SK-N-SH (cell line): ENCODE measurements at regions not wholly inside any gene's neighbourhood (a gene's known extent, or its start where the extent isn't known, plus 50 kb on each side); places are given as distances from the start of the nearest gene placed in this dataset.

Source experiments
- CTCF ChIA-PET: fragments of 300-600, 350-600 bp; formaldehyde crosslinking; extraction: SDS; loops from one replicate; lab custom pipeline; 2021; lab: Yijun Ruan, JAX
- POLR2A ChIA-PET: fragments of 350-600 bp; sonication (Branson Sonifier 250); formaldehyde crosslinking; extraction: SDS; loops from one replicate; lab custom pipeline; 2020; ENCODE audit warnings: antibody characterized with exemption, inconsistent platforms; lab: Yijun Ruan, JAX
- DNase-seq: peaks from one replicate; pipeline ENCODE4 v3.0.0; 2012
- H2AFZ ChIP-seq: fragments of 200-600 bp; sonication (generic); 2 replicates; pipeline ENCODE4 v1.8.1; 2016; ENCODE audit warnings: antibody characterized with exemption, mild to moderate bottlenecking, low read depth
- H3F3A ChIP-seq: fragments of 200-600 bp; sonication (generic); replicated peaks from 2 replicates; pipeline ENCODE3; 2016; ENCODE audit warnings: antibody characterized with exemption, mild to moderate bottlenecking; ENCODE audit not compliant: insufficient read depth
- H3K27ac ChIP-seq, 2 experiments: fragments of 200-500 bp in 1 of 2; fragments of 200-600 bp in 1 of 2; sonication (Bioruptor generic) in 1 of 2; sonication (generic), shearing (Covaris generic) in 1 of 2; 2 replicates each; pipeline versions ENCODE4 v1.5.1 to v1.6.1; 2014 to 2016; ENCODE audit warnings: low read depth in 2 of 2, inconsistent platforms in 1 of 2, low read length in 1 of 2, mild to moderate bottlenecking in 1 of 2, mixed read lengths in 1 of 2
- H3K27me3 ChIP-seq: fragments of 200-600 bp; sonication (generic), shearing (Covaris generic); 2 replicates; pipeline ENCODE4 v1.6.1; 2016; ENCODE audit warnings: mixed run types; ENCODE audit not compliant: insufficient read depth
- H3K36me3 ChIP-seq, 2 experiments: fragments of 200-500 bp in 1 of 2; fragments of 200-600 bp in 1 of 2; sonication (Bioruptor generic) in 1 of 2; sonication (generic) in 1 of 2; replicated peaks in 1 of 2; 2 replicates each; pipeline versions ENCODE3 to v1.5.1; 2014 to 2016; ENCODE audit warnings: low read length in 1 of 2, mild to moderate bottlenecking in 1 of 2; ENCODE audit not compliant: insufficient read depth in 2 of 2, control insufficient read depth in 1 of 2
- H3K4me1 ChIP-seq, 2 experiments: fragments of 200-500 bp in 1 of 2; fragments of 200-600 bp in 1 of 2; sonication (Bioruptor generic) in 1 of 2; sonication (generic), shearing (Covaris generic) in 1 of 2; 2 replicates each; pipeline versions ENCODE4 v1.5.1 to v1.6.1; 2014 to 2016; ENCODE audit warnings: low read depth in 1 of 2, low read length in 1 of 2, mixed run types in 1 of 2; ENCODE audit not compliant: insufficient read depth in 2 of 2, control insufficient read depth in 1 of 2
- H3K4me2 ChIP-seq: fragments of 200-600 bp; sonication (generic), shearing (Covaris generic); 2 replicates; pipeline ENCODE4 v1.6.1; 2017; ENCODE audit warnings: mixed run types
- H3K4me3 ChIP-seq, 2 experiments: fragments of 200-500 bp in 1 of 2; fragments of 200-600 bp in 1 of 2; sonication (Bioruptor generic) in 1 of 2; sonication (generic), shearing (Covaris generic) in 1 of 2; 2 replicates each; pipeline versions ENCODE4 v1.5.1 to v1.8.1; 2014 to 2016; ENCODE audit warnings: low read depth in 2 of 2, inconsistent platforms in 1 of 2, low read length in 1 of 2, mild to moderate bottlenecking in 1 of 2, mixed read lengths in 1 of 2, moderate library complexity in 1 of 2
- H3K79me2 ChIP-seq: fragments of 200-600 bp; sonication (generic); 2 replicates; pipeline ENCODE4 v1.8.1; 2017; ENCODE audit warnings: mild to moderate bottlenecking; ENCODE audit not compliant: insufficient read depth
- H3K9ac ChIP-seq: fragments of 200-600 bp; sonication (generic); 2 replicates; pipeline ENCODE4 v1.6.1; 2017; ENCODE audit warnings: mixed run types
- H3K9me2 ChIP-seq: fragments of 200-600 bp; sonication (generic); 2 replicates; pipeline ENCODE4 v1.6.1; 2017; ENCODE audit warnings: mixed run types
- H3K9me3 ChIP-seq: fragments of 200-600 bp; sonication (generic); 2 replicates; pipeline ENCODE4 v1.6.1; 2017; ENCODE audit warnings: mixed run types, mild to moderate bottlenecking, moderate library complexity
- H4K20me1 ChIP-seq: fragments of 200-600 bp; sonication (generic); 2 replicates; pipeline ENCODE4 v1.6.1; 2017; ENCODE audit warnings: mild to moderate bottlenecking, mixed run types; ENCODE audit not compliant: insufficient read depth
- CHD2 ChIP-seq: fragments of 150-350 bp; IDR thresholded peaks from 2 replicates; pipeline ENCODE4 v1.6.1; 2018; ENCODE audit warnings: low read length; ENCODE audit not compliant: partially characterized antibody
- EZH2phosphoT487 ChIP-seq: fragments of 200-600 bp; sonication (generic); IDR thresholded peaks from 2 replicates; pipeline ENCODE4 v1.6.1; 2017; ENCODE audit warnings: low read depth, mixed run types, mild to moderate bottlenecking, antibody characterized with exemption, moderate library complexity, borderline replicate concordance
- GATA2 ChIP-seq: sonication (generic); formaldehyde crosslinking; IDR thresholded peaks from 2 replicates; pipeline ENCODE4 v1.5.0; 2020; ENCODE audit warnings: mild to moderate bottlenecking, missing genetic modification reagents
- IRF3 ChIP-seq: fragments of 150-350 bp; IDR thresholded peaks from 2 replicates; pipeline ENCODE4 v1.6.1; 2016; ENCODE audit warnings: mild to moderate bottlenecking, low read depth, low read length
- JUND ChIP-seq: IDR thresholded peaks from 2 replicates; pipeline ENCODE4 v1.4.0; 2012
- MAX ChIP-seq: IDR thresholded peaks from 2 replicates; pipeline ENCODE4 v1.4.0; 2012; ENCODE audit warnings: low read depth
- MEF2A ChIP-seq: IDR thresholded peaks from 2 replicates; pipeline ENCODE4 v1.4.0; 2012; ENCODE audit warnings: low read depth, borderline replicate concordance
- NFIC ChIP-seq: IDR thresholded peaks from 2 replicates; pipeline ENCODE4 v1.4.0; 2012; ENCODE audit warnings: borderline replicate concordance
- NRF1 ChIP-seq: IDR thresholded peaks from 2 replicates; pipeline ENCODE4 v1.6.1; 2012; ENCODE audit warnings: low read depth, mild to moderate bottlenecking, low read length
- REST ChIP-seq: IDR thresholded peaks from 2 replicates; pipeline ENCODE4 v1.6.1; 2012; ENCODE audit warnings: mild to moderate bottlenecking, low read depth, low read length, moderate library complexity
- RFX5 ChIP-seq: IDR thresholded peaks from 2 replicates; pipeline ENCODE4 v1.6.1; 2012; ENCODE audit warnings: mild to moderate bottlenecking, improper control_type of control experiment, low read length
- SMC3 ChIP-seq: IDR thresholded peaks from 2 replicates; pipeline ENCODE4 v1.6.1; 2012; ENCODE audit warnings: low read depth, low read length, improper control_type of control experiment
- TAF1 ChIP-seq: IDR thresholded peaks from 2 replicates; pipeline ENCODE4 v1.6.1; 2012; ENCODE audit warnings: low read depth, mild to moderate bottlenecking, low read length, moderate library complexity, borderline replicate concordance
- USF2 ChIP-seq: fragments of 150-350 bp; IDR thresholded peaks from 2 replicates; pipeline ENCODE4 v1.6.1; 2017; ENCODE audit warnings: antibody characterized with exemption, low read length, low read depth, borderline replicate concordance
- ZBTB33 ChIP-seq: IDR thresholded peaks from 2 replicates; pipeline ENCODE4 v1.4.0; 2012; ENCODE audit warnings: low read depth, borderline replicate concordance
- WGBS: methylation state at CpG from one replicate; pipeline ENCODE4 v1.1.6; 2017; ENCODE audit warnings: low lambda C conversion rate; 5-methylcytosine and 5-hydroxymethylcytosine counted together

GRCh38 chr3:177789500-177789899, 592.2 kb upstream of the TBL1XR1 start (continued):
- no peak for TF ChIP-seq REST

- peaks cover 4 to 8% of the 10 kb centered on the region in 2 experiments; a peak in 3 of 4 replicates for H3K4me1 ChIP-seq
- H3K4me3 ChIP-seq: no peak overlapping the region
- no peaks in the 10 kb centered on the region for H3F3A ChIP-seq
- POLR2A ChIA-PET: no interaction called here
- CTCF ChIA-PET: no interaction called here
- no peak overlapping the region for H3K9ac ChIP-seq
- peak overlapping the region in 1 of 2 experiments; percentile 43; a peak in 1 of 4 replicates for H3K27ac ChIP-seq
- H2AFZ ChIP-seq: no peak overlapping the region
- no peaks in the 10 kb centered on the region for H3K79me2 ChIP-seq
- WGBS: 81% methylated on average over 6 of the region's 6 CpGs
- no peak overlapping the region for H3K4me2 ChIP-seq
- no peaks in the 10 kb centered on the region for H3K36me3 ChIP-seq
- H4K20me1 ChIP-seq: no peaks in the 10 kb centered on the region
- H3K27me3 ChIP-seq: no peaks in the 10 kb centered on the region
- TF ChIP-seq JUND: no peak
- TF ChIP-seq NRF1: no peak
- no peak for TF ChIP-seq USF2
- TF ChIP-seq TAF1: no peak
- TF ChIP-seq MEF2A: no peak
- no peak for TF ChIP-seq GATA2 (CRISPR knock-in tag)
- TF ChIP-seq IRF3: no peak
- TF ChIP-seq ZBTB33: no peak
- no peak for TF ChIP-seq SMC3
- TF ChIP-seq CHD2: no peak
- TF ChIP-seq MAX: no peak
- no peak for TF ChIP-seq EZH2phosphoT487
- no peak for TF ChIP-seq RFX5
- no peak; the same call in 1 of the 2 replicates for TF ChIP-seq NFIC
- H3K9me3 ChIP-seq: no peaks in the 10 kb centered on the region
- H3K9me2 ChIP-seq: no peaks in the 10 kb centered on the region
- no peak for DNase-seq
These were observed 595.2 kb upstream of the TBL1XR1 start for GRCh38 chr3:177792311-177793030.
